NCI-H146 treated with DMSO at 0.1 percent for 48 hours (cell line): ENCODE measurements at regions not wholly inside any gene's neighbourhood (a gene's known extent, or its start where the extent isn't known, plus 50 kb on each side); places are given as distances from the start of the nearest gene placed in this dataset.

Experiments
- DNase-seq: peaks from one replicate; lab custom pipeline; 2025; ENCODE audit not compliant: unreplicated experiment; lab: John Stamatoyannopoulos, UW

DNA sequence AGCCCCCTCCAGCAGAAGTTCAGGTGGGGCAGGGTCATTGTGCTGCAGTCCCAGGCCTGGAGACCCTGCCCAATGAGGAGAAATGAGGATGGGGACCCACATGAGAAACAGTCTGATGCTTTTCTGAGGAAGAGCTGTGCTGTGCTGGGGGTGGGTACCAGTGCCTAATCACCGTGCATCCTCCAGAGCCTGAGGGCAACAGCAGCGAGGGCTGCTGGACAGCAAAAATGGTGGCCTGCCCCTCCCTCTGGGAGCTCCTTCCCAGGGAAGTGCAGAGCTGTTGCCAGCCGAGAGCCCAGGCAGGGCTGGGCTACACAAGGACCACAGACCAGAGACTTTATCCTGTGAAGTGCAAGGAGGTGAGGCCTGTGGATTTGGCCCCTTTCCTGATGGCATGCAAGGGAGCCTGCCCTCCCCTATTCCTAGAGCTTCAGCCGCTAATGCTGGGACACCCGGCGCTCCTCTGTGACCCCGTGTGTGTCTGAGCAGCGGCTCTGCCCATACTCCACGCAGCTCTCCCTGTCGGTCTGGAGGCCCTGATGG is 134.8 kb downstream of the DSEL start:
- DNase-seq = no peak

GRCh38 chr18:67380867-67381266 is 135.7 kb downstream of the DSEL start:
- no peak for DNase-seq

DNA sequence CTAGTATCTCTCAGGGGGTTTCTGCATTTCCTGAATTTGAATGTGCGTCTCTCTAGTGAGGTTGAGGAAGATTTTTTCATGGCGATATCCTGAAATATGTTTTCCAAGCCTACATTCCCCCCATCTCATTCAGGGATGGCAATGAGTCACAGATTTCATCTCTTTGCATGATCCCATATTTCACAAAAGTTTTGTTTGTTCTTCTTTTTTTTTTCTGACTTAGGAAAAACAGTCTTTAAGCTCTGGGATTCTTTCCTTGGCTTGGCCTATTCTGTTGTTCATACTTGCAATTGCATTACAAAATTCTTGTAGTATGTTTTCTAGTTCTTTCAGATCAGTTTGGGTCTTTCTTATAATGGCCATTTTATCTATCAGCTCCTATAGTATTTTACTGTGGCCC is 136.5 kb downstream of the DSEL start:
- DNase-seq = no peak

- no peak for DNase-seq
Measured at GRCh38 chr18:67376372-67376771, 140.1 kb downstream of the DSEL start.

DNA sequence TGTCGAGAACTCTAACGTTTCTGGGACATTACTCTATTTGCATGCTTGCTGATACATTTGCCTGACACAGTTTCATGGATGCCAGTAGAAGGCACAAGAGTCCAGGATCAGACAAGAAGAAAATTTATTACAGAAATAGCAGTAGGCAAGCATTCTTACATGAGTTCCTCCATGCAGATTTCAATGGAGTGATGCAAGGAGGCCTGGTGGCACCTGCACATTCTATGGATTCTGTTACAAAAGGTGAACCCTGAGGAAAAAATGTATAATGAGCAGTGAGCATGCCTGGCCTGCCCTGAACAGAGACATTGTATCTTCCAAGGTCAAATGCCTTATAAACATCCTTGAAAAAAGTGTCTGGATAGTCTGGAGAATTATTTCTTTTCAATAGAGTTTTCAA is 142.9 kb downstream of the DSEL start:
- DNase-seq = no peak

DNA sequence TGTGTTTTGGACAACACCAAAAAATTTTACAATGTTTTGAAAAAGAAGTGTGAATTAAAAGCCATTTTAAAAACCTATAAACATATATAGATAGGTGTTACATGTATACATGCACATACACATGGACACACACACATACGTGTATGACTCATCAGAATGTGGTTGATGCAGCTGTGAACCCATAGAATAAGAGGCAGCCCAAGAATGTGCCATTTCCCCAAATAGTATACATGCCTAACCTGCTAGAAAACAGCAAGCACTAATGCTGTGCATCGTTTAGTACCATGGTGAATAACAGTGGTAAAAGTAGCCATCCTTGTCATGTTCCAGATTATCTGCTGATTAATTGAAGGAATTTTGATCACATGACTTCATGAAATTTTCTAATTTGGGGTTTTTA is 149.0 kb downstream of the DSEL start:
- no peak for DNase-seq

DNA sequence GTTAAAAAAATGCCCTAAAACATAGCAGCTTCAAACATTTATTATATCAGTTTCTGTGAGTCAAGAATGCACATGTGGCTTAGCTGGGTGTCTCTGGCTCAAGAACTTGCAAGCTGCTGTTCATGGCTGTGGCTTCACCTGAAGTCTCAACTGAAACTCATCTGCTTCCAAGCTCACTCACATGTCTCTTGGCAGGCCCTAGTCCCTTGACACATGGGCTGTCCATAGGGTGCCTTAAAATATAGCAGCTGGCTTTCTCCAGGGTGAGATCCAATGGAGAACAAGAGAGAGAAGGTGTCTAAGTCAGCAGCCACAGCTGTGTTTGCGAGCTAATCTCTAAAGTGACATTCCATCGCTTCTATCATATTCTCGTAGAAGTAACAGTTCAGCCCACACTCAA is 152.8 kb downstream of the DSEL start:
- DNase-seq = no peak

DNA sequence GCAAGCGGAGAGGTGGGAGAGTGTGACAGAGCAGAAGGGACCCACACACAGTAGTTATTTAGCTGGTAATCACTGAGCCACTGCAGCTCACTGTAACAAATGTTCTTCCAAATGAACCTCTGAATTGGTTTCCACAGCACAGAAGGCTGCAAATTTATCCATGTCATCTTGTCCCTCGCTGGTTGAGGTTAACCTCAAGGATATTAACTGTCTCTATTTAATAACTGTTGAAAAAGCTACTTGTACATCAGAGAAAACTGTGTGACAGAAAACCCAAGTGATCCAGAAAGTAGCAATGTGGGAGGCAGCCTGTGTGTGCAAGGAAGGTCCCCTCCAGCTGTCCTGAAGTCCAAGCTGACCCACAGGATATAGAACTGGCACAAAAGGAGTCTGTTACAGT is 153.6 kb downstream of the DSEL start:
- DNase-seq = no peak

DNA sequence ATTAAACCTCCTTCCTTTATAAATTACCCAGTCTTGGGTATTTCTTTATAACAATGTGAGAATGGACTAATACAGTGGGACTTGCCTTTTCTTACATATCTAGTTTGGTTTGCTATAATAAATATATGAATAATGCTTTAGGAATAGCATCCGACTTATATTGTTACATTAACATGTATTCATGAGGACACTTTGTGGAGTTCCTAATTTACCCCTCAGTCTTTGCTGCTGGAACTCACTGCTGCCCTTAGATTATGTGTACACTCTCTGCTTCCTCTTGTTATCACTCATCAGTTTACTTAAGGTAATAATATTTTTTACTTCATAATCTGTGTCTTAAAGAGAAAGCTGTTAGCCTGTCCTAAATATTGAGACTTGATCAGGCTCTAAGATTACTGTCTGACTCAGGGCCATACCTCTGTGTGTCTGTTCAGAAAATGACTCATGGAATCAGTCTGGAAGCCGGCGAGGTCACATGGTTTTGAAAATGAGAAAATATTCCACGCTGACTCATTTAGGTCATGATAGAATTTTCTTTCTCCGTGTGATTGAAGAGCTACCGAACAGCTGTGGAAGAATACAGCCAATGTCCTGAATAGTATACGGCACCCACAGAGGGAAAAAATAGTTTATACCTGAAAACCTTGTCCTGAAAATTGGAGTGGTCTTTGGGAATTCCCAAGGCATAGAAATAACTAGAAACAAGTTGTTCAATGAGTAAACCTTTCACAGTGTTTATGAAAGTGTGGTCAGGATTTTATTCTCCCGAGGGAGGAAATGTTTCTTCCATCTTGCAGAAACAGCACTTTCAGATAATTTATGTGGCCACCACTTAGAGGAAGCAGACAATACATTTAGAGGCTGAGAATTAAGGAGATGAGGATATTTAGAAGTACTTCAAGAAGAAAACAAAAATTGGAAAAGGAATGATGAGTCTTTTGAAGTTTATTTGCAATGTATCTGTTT is 156.4 kb downstream of the DSEL start:
- DNase-seq = no peak

- DNase-seq = no peak
Measured at GRCh38 chr18:67358947-67359346, 157.6 kb downstream of the DSEL start.

- no peak for DNase-seq
Measured at GRCh38 chr18:67354692-67355091, 161.8 kb downstream of the DSEL start.

DNA sequence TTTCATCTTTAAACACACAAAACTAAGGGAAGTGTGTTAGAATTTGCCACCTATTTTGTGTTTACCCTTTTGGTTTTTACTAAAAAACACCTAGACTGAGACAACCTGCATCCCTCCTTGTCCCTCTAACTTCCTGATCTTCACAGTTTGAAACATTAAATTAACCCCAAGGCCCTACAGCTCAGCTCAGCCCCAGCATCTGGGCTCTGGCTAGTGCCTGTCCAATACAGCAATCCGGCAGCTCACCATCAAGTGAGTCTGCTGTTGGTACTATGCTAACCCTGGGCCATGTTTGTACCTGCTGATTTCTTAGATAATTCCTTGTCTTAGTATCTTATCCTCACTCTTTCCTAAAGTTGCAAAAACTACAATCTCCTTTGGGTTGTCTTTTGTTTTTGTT is 162.4 kb downstream of the DSEL start:
- no peak for DNase-seq

DNA sequence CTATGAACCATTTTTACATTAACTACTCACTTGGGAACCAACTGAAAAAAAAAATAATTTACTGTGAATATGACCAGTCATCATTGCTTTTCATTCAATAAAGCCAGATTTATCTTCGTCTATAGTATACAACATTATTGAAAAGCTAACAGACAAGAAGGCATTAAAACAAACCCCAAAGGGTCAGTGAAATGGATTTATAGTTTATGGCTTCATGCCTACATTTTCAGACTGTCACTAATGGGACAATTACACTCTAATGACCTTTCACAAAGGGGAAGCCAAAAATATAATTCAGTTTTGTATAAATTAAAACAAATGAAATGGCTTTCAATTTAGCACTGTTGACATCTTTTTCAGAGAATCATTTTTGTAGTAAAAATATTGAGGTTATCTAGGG is 169.1 kb downstream of the DSEL start:
- no peak for DNase-seq

- DNase-seq = no peak
Measured at GRCh38 chr18:67342159-67342558, 174.4 kb downstream of the DSEL start.

DNA sequence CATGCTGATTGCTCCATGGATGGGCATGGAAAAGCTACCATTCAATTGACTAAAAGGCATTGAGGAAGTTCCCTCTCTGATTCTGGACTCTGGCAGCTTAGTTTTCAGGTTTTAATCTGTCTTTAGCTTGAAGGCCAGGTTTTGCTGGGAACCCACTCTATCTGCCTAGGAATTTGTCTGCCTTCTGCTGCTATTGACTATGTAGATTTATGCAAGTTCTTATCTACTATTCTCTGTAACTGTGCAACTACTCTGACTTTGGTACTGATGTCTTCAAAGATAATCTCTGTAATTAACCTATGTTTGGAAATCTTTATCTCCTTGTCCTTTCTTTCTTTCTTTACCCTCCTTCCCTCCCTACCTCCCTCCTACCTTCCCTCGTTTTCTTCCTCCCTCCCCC is 178.8 kb downstream of the DSEL start:
- no peak for DNase-seq

GRCh38 chr18:67331857-67332256 is 184.7 kb downstream of the DSEL start:
- DNase-seq = no peak

DNA sequence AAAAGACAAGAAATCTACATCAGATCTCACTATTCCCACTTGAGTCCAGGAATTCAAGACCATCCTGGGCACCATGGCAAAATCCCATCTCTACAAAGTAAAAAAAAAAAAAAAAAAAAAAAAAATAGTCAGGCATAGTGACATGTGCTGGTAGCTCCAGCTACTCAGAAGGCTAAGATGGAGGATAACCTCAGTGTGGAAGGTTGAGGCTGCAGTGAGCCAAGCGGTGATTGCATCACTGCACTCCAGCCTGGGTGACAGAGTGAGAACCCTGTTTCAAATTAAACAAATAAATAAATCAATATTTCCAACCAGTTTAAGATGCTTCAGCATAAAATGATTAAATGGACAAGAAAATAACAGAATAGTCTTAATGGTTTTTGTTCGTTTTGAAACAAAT is 197.4 kb downstream of the DSEL start:
- DNase-seq = no peak

DNA sequence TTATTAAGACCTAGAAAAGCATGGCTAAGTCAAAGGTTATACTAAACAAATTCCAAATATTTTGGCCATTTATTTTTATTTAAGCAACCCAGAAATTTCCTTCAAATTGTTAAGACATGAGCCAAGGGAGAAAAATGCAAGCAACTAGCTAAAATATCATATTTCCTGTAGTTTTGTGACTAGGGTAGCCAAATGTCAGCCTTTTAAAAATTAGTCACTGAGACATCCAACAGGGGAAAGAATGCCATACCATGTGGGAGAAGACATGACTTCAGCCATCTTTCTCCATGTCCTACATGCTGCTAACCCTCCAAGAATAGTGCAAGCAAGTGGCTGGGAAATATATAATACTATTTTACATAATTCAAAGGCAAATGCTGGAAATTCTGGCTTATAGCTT is 197.9 kb downstream of the DSEL start:
- no peak for DNase-seq

- no peak for DNase-seq
Measured at GRCh38 chr18:67310826-67311225, 205.7 kb downstream of the DSEL start.

DNA sequence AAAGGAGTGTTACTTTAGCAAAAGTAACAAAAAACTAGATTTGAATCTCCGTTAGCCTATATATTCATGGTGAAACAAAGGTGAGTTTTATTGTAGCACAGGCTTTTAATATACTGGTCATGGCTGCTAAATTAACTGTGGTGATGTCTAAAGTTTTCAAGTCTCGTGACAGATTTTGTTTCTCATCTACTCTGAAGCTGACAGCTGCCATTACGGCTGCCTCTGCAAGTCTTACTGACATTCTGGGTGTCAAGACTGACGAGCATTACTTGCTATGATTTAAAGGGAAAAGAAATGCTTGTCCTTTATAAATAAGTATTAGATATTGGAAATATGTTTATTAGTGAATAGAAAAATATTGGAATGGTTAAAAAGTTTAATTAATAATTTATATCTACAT is 207.7 kb downstream of the DSEL start:
- DNase-seq = no peak

- no peak for DNase-seq
Measured at GRCh38 chr18:67305466-67305865, 211.1 kb downstream of the DSEL start.

- DNase-seq = no peak
Measured at GRCh38 chr18:67302043-67302442, 214.5 kb downstream of the DSEL start.

GRCh38 chr18:67301592-67301991 is 214.9 kb downstream of the DSEL start:
- DNase-seq = no peak
